C4-2B (cell line): ENCODE measurements at regions not wholly inside any gene's neighbourhood (a gene's known extent, or its start where the extent isn't known, plus 50 kb on each side); places are given as distances from the start of the nearest gene placed in this dataset.

Experiments
- H3K27ac ChIP-seq: fragments of 450-650 bp; 2 replicates; pipeline ENCODE4 v1.5.1; 2017
- CTCF ChIP-seq: fragments of 450-650 bp; conservative IDR thresholded peaks from 2 replicates; pipeline ENCODE4 v1.5.1; 2017; ENCODE audit warnings: mild to moderate bottlenecking
- ZFX ChIP-seq: fragments of 450-650 bp; IDR thresholded peaks from 2 replicates; pipeline ENCODE4 v1.6.1; 2017

GRCh38 chr10:109274681-109275080 is 648.6 kb downstream of the XPNPEP1 start:
- H3K27ac ChIP-seq = no peak overlapping the region

GRCh38 chr10:109270173-109270572 is 653.1 kb downstream of the XPNPEP1 start:
- no peak overlapping the region for H3K27ac ChIP-seq
- TF ChIP-seq ZFX (no peak), CTCF (no peak)

More at GRCh38 chr10:109274681-109275080, 648.6 kb downstream of the XPNPEP1 start:
- TF ChIP-seq ZFX (no peak), CTCF (no peak)

GRCh38 chr10:109264004-109264403 is 659.3 kb downstream of the XPNPEP1 start:
- no peak overlapping the region for H3K27ac ChIP-seq
- TF ChIP-seq ZFX = no peak
- no peak for TF ChIP-seq CTCF

GRCh38 chr10:109261231-109261630 is 662.1 kb downstream of the XPNPEP1 start:
- H3K27ac ChIP-seq = no peak overlapping the region
- TF ChIP-seq CTCF = no peak
- no peak for TF ChIP-seq ZFX

- TF ChIP-seq CTCF (no peak), ZFX (no peak)
- no peak overlapping the region for H3K27ac ChIP-seq
These were observed 664.0 kb downstream of the XPNPEP1 start for GRCh38 chr10:109259293-109259692.

- no peak overlapping the region for H3K27ac ChIP-seq
- no peak for TF ChIP-seq CTCF
These were observed 670.0 kb downstream of the XPNPEP1 start for GRCh38 chr10:109253306-109253705.

- H3K27ac ChIP-seq = no peak overlapping the region
- TF ChIP-seq CTCF = no peak
- TF ChIP-seq ZFX = no peak
These were observed 673.2 kb downstream of the XPNPEP1 start for GRCh38 chr10:109250152-109250551.
